IMR-90 (cell line): ENCODE measurements at regions not wholly inside any gene's neighbourhood (a gene's known extent, or its start where the extent isn't known, plus 50 kb on each side); places are given as distances from the start of the nearest gene placed in this dataset.

Experiments
- FOS ChIP-seq: fragments of 150-350 bp; IDR thresholded peaks from 2 replicates; pipeline ENCODE4 v1.6.1; 2016; ENCODE audit warnings: low read depth, low read length
- POLR2A ChIP-seq: IDR thresholded peaks from 2 replicates; pipeline ENCODE4 v1.6.1; 2012; ENCODE audit warnings: mild to moderate bottlenecking, low read depth, low read length
- RCOR1 ChIP-seq: IDR thresholded peaks from 2 replicates; pipeline ENCODE4 v1.6.1; 2012; ENCODE audit warnings: mild to moderate bottlenecking, low read length, improper control_type of control experiment; ENCODE audit not compliant: insufficient replicate concordance
- RFX5 ChIP-seq: IDR thresholded peaks from 2 replicates; pipeline ENCODE4 v1.8.0; 2012; ENCODE audit warnings: low read depth, mild to moderate bottlenecking, low read length, moderate library complexity
- TF ChIP-seq, protein P1 (sequence below): fragments of 150-350 bp; IDR thresholded peaks from 2 replicates; pipeline ENCODE4 v1.6.1; 2017; ENCODE audit warnings: mild to moderate bottlenecking, antibody characterized with exemption, low read length, low read depth
- TF ChIP-seq, protein P2 (sequence below): conservative IDR thresholded peaks from 2 replicates; pipeline ENCODE4 v1.5.1; 2012; ENCODE audit warnings: mild to moderate bottlenecking, low read depth, low read length, improper control_type of control experiment

- TF ChIP-seq RFX5 (no peak), RCOR1 (no peak), POLR2A (no peak), FOS (no peak)
- TF ChIP-seq, protein P1, sequence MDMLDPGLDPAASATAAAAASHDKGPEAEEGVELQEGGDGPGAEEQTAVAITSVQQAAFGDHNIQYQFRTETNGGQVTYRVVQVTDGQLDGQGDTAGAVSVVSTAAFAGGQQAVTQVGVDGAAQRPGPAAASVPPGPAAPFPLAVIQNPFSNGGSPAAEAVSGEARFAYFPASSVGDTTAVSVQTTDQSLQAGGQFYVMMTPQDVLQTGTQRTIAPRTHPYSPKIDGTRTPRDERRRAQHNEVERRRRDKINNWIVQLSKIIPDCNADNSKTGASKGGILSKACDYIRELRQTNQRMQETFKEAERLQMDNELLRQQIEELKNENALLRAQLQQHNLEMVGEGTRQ = no peak
- TF ChIP-seq, protein P2, sequence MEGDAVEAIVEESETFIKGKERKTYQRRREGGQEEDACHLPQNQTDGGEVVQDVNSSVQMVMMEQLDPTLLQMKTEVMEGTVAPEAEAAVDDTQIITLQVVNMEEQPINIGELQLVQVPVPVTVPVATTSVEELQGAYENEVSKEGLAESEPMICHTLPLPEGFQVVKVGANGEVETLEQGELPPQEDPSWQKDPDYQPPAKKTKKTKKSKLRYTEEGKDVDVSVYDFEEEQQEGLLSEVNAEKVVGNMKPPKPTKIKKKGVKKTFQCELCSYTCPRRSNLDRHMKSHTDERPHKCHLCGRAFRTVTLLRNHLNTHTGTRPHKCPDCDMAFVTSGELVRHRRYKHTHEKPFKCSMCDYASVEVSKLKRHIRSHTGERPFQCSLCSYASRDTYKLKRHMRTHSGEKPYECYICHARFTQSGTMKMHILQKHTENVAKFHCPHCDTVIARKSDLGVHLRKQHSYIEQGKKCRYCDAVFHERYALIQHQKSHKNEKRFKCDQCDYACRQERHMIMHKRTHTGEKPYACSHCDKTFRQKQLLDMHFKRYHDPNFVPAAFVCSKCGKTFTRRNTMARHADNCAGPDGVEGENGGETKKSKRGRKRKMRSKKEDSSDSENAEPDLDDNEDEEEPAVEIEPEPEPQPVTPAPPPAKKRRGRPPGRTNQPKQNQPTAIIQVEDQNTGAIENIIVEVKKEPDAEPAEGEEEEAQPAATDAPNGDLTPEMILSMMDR = no peak
Measured at GRCh38 chr4:154004016-154004415, 215.1 kb upstream of the SFRP2 start.
